PFSK-1 (cell line): ENCODE measurements at regions not wholly inside any gene's neighbourhood (a gene's known extent, or its start where the extent isn't known, plus 50 kb on each side); places are given as distances from the start of the nearest gene placed in this dataset.

Experiments
- FOXP2 ChIP-seq: optimal IDR thresholded peaks from 2 replicates; pipeline ENCODE3; 2011; ENCODE audit warnings: borderline replicate concordance, control low read depth, inconsistent platforms; ENCODE audit not compliant: insufficient read depth; ENCODE audit errors: extremely low read length, extremely low read depth
- POLR2AphosphoS5 ChIP-seq: IDR thresholded peaks from 2 replicates; pipeline ENCODE4 v1.6.1; 2012; ENCODE audit warnings: low read depth, mild to moderate bottlenecking, control low read depth, low read length, moderate library complexity
- SIN3A ChIP-seq: IDR thresholded peaks from 2 replicates; pipeline ENCODE4 v1.6.1; 2012; ENCODE audit warnings: mild to moderate bottlenecking, low read length, moderate library complexity, borderline replicate concordance; ENCODE audit not compliant: insufficient read depth
- TAF1 ChIP-seq: IDR thresholded peaks from 2 replicates; pipeline ENCODE4 v1.6.1; 2012; ENCODE audit warnings: low read length, control low read depth, borderline replicate concordance; ENCODE audit not compliant: insufficient read depth
- TF ChIP-seq, protein P1 (sequence below), 2 experiments: IDR thresholded peaks; 2 replicates each; pipeline versions ENCODE4 v1.6.1 to v1.8.0; 2011 to 2012; ENCODE audit warnings: low read depth in 2 of 2, low read length in 2 of 2, control low read depth in 1 of 2, inconsistent platforms in 1 of 2, mild to moderate bottlenecking in 1 of 2, moderate library complexity in 1 of 2; ENCODE audit not compliant: insufficient read depth in 1 of 2

DNA sequence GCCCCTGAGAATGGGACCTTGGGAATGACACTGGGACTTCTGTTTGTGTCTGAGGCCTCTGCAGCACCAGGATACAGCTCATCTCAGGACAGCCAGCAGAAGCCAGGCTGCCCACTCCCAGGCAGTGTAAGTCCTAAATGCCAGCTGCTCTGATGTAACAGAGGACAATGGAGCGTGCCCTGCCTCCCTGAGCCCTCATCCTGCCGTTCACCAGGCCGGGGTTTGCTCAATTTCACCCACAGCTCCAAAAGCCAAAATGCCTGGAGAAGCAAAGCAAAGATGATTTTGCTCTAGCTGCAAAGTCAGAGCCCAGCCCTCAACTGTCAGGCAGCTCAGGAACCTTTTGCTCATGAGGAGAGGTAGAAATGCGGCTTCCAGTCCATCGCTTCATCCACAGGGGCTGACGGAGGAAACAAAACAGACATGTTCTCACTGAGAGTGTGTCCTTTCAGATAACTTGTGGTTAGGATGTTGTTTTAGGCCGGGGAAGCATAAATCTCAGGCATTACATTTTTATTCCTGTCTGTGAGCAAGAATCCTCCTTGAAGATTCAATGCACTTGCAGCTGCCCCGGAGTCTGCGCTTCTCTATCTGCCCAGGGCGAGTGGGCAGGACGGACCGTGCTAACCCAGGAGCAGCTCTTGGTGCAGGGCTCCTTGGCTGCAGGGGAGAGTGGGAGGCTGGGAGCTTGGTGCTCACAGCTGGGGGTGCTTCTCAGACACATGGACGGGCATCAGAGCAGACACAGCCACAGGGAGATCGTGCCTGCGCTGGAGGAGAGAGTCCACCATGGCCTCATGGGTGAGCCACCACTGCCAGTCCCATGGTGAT, 83.2 kb upstream of the CHST15 start:
- TF ChIP-seq POLR2AphosphoS5 (no peak), FOXP2 (no peak), TAF1 (no peak), SIN3A (no peak)
- TF ChIP-seq, protein P1, sequence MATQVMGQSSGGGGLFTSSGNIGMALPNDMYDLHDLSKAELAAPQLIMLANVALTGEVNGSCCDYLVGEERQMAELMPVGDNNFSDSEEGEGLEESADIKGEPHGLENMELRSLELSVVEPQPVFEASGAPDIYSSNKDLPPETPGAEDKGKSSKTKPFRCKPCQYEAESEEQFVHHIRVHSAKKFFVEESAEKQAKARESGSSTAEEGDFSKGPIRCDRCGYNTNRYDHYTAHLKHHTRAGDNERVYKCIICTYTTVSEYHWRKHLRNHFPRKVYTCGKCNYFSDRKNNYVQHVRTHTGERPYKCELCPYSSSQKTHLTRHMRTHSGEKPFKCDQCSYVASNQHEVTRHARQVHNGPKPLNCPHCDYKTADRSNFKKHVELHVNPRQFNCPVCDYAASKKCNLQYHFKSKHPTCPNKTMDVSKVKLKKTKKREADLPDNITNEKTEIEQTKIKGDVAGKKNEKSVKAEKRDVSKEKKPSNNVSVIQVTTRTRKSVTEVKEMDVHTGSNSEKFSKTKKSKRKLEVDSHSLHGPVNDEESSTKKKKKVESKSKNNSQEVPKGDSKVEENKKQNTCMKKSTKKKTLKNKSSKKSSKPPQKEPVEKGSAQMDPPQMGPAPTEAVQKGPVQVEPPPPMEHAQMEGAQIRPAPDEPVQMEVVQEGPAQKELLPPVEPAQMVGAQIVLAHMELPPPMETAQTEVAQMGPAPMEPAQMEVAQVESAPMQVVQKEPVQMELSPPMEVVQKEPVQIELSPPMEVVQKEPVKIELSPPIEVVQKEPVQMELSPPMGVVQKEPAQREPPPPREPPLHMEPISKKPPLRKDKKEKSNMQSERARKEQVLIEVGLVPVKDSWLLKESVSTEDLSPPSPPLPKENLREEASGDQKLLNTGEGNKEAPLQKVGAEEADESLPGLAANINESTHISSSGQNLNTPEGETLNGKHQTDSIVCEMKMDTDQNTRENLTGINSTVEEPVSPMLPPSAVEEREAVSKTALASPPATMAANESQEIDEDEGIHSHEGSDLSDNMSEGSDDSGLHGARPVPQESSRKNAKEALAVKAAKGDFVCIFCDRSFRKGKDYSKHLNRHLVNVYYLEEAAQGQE (IDR thresholded peaks at IDR 0.05; ENCODE audit: insufficient read depth in 1 of 2, low read depth in 2 of 2, low read length in 2 of 2) = no peak

DNA sequence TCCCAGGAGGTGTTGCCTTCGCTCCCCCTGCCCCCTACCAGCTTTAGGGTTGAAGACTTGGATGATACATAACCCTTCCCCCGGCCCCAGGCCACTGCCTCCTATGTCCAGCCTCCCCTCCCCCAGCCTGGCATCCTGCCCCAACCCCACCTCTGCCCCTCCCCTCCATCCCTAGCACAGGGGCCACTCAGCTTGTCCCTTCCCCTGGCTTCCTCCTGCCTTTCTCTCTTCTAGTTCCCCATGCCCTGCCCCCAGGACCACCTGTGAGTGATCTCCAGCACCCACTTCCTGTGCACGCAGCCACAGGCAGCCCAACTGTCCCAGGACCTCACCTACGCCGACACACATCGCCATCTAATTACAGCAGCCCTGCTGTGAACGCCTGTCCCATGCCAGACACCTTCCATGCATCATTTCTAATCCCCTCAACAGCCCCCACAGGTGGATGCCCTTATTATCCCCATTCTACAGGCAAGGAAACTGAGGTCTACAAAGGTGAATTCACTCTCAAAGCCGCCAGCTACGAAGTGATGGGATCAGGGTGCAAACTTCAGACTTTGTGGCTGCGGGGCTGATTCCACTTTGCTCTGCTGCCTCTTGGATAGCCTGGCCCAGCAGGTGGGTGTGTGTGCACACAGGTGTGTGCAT, 82.4 kb upstream of the CHST15 start:
- TF ChIP-seq, protein P1 (IDR thresholded peaks at IDR 0.05; ENCODE audit: insufficient read depth in 1 of 2, low read depth in 2 of 2, low read length in 2 of 2) = no peak
- TF ChIP-seq POLR2AphosphoS5 (no peak), SIN3A (no peak), TAF1 (no peak), FOXP2 (no peak)

DNA sequence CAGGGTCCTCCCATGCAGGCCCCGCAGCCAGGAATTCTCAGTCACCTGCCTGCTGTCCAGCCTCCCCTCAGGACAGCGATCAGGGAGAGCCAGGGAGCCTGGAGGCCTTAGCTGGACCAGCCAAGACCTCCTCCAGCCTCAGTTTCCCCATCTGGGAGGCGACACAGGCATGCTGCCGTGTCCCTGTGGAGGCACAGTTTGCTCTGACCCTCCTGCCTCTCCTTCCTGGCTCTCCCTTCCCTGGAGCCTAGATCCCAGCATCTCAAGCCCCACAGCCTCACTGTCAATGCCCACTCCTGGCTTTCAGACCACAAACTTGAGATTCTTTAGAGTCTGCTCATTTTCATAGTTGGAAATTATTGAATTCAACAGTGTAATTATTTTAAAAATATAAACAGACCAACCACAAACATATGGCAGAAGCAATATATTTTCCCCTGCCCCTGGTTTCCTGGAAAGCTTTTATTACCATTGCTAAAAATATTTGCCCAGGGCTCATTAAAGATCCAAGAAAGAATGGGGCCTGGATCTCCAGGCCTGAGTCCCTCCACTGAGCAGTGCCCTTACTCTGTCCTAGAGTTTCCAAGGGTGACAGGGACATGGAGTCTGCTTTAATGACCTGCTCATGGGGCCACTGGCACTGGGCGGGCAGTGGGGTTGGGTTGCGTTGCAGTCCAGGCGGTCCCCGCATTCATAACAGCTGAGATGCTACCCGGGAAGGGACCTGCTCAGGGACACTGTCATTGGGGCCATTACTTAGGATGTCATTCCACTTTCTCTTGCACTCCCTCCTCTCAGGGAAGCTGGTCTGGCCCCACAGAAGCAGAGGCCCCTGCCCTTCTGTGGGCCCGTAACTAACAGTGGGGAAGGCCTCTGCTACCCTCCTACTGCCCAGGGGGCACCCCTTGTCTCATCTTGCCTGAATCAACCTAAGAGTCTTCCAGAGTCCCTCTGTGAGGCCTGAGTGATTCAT, 81.6 kb upstream of the CHST15 start:
- TF ChIP-seq TAF1 (no peak), POLR2AphosphoS5 (no peak), FOXP2 (no peak), SIN3A (no peak)
- TF ChIP-seq, protein P1 (IDR thresholded peaks at IDR 0.05; ENCODE audit: insufficient read depth in 1 of 2, low read depth in 2 of 2, low read length in 2 of 2) = no peak

DNA sequence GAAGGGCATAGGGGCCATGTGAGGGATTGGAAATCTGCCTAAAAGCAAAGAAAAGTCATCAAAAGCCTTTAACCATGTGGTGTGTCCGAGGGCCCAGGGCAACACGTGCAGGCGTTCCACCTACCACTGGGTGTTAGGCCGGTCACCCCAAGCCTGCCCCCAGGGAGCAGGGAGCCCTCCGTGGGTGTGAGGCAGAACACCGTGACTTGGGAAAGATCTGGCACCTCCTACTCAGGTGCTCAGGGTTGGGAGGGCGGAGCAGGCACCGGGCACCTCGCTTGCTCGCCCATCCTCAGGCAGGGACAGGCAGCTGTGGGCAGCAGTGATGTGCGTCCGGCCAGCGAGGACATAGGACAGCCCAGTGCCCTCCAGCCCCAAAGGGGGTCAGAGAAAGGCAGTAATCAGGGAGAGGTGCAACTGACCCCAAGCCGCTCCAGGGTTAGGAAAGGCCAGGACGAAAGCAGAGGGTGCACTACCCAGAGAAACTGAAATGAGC, 80.7 kb upstream of the CHST15 start:
- TF ChIP-seq, protein P1 (IDR thresholded peaks at IDR 0.05; ENCODE audit: insufficient read depth in 1 of 2, low read depth in 2 of 2, low read length in 2 of 2) = no peak
- TF ChIP-seq FOXP2 (no peak), SIN3A (no peak), POLR2AphosphoS5 (no peak), TAF1 (no peak)
